HG03139 (cell line): ENCODE measurements at regions not wholly inside any gene's neighbourhood (a gene's known extent, or its start where the extent isn't known, plus 50 kb on each side); places are given as distances from the start of the nearest gene placed in this dataset.

ENCODE experiments used
- ATAC-seq: cut with Tn5 transposase; IDR thresholded peaks from one replicate; pipeline ENCODE4 v1.9.1; 2021; ENCODE audit not compliant: unreplicated experiment

GRCh38 chr3:194768586-194768985 is 82.9 kb downstream of the FAM43A start:
- no peak for ATAC-seq

GRCh38 chr3:194769020-194769643 is 83.4 kb downstream of the FAM43A start:
- peak; percentile 97 for ATAC-seq

GRCh38 chr3:194772241-194773000 is 86.7 kb downstream of the FAM43A start:
- no peak for ATAC-seq

GRCh38 chr3:194773216-194773615 is 87.5 kb downstream of the FAM43A start:
- ATAC-seq, result no peak

GRCh38 chr3:194773771-194774455 is 88.2 kb downstream of the FAM43A start:
- no peak for ATAC-seq

GRCh38 chr3:194775266-194775665 is 89.6 kb downstream of the FAM43A start:
- no peak for ATAC-seq

- ATAC-seq, result no peak
Measured at GRCh38 chr3:194775731-194776130, 90.0 kb downstream of the FAM43A start.

GRCh38 chr3:194777729-194778128 is 92.0 kb downstream of the FAM43A start:
- no peak for ATAC-seq

- no peak for ATAC-seq
Measured at GRCh38 chr3:194779729-194780224, 94.1 kb downstream of the FAM43A start.

GRCh38 chr3:194780706-194781105 is 95.0 kb downstream of the FAM43A start:
- ATAC-seq, result no peak

- no peak for ATAC-seq
Measured at GRCh38 chr3:194781617-194782016, 95.9 kb downstream of the FAM43A start.

GRCh38 chr3:194782698-194783404 is 97.2 kb downstream of the FAM43A start:
- ATAC-seq, result no peak

- no peak for ATAC-seq
Measured at GRCh38 chr3:194784361-194784760, 98.7 kb downstream of the FAM43A start.

- no peak for ATAC-seq
Measured at GRCh38 chr3:194785315-194785714, 99.6 kb downstream of the FAM43A start.

GRCh38 chr3:194787072-194787471 is 101.4 kb downstream of the FAM43A start:
- no peak for ATAC-seq

- no peak for ATAC-seq
Measured at GRCh38 chr3:194787650-194788049, 102.0 kb downstream of the FAM43A start.

GRCh38 chr3:194792368-194792767 is 106.7 kb downstream of the FAM43A start:
- no peak for ATAC-seq

GRCh38 chr3:194797555-194798250 is 112.0 kb downstream of the FAM43A start:
- no peak for ATAC-seq

GRCh38 chr3:194798486-194798885 is 112.8 kb downstream of the FAM43A start:
- ATAC-seq, result no peak

- ATAC-seq, result no peak
Measured at GRCh38 chr3:194800002-194800401, 114.3 kb downstream of the FAM43A start.
